ENCODE measurements at regions not wholly inside any gene's neighbourhood (a gene's known extent, or its start where the extent isn't known, plus 50 kb on each side); places are given as distances from the start of the nearest gene placed in this dataset.

- CTCF ChIA-PET, result interaction anchor here (0.6 to 1.3 kb wide), 3 partner anchors 11 to 998 kb away, joined by 3 to 4 read pairs (median 3); no protein-coding TSS in a partner anchor
Observed at GRCh38 chr6:27593200-27593818, 120.4 kb upstream of the ZNF184 start.

GRCh38 chr6:27592481-27593199 is 119.7 kb upstream of the ZNF184 start:
- H3K4me1 ChIP-seq, result no peaks in the 10 kb centered on the region; the same call in 2 of the 3 replicates
- WGBS (ENCODE audit: missing lambda C conversion rate), result 6% methylated on average over 22 of the region's 22 CpGs
- H3K9me3 ChIP-seq, result no peaks in the 10 kb centered on the region
- H3K4me3 ChIP-seq, result peak overlapping the region; percentile 61
- POLR2A ChIA-PET, result interaction anchor here (1.2 kb wide), 1 partner anchor 10 kb away, joined by 3 read pairs; no protein-coding TSS in a partner anchor
- CTCF ChIA-PET, result interaction anchor here (1.3 to 1.8 kb wide), 2 partner anchors 74 to 180 kb away, joined by 4 to 6 read pairs; no protein-coding TSS in a partner anchor
- DNase-seq (ENCODE audit: low read depth in 1 of 2, low spot score in 1 of 2) (peak; percentile 73 to 79), FAIRE-seq (no peak), ATAC-seq (peak; percentile 89 to 96)
- peak overlapping the region; percentile 93 for H3K4me2 ChIP-seq
- peak overlapping the region; percentile 23 to 64; a peak in 3 of 6 replicates for H3K27ac ChIP-seq
- TF ChIP-seq KDM5A (IDR thresholded peaks at IDR 0.05) (no peak), ESRRA (IDR thresholded peaks at IDR 0.05; ENCODE audit: borderline replicate concordance, low read length) (no peak), HOXB5 (CRISPR knock-in tag; IDR thresholded peaks at IDR 0.05) (0 out of 2 replicates have a peak, but pooled peaks have one; percentile 49), NR3C1 (IDR thresholded peaks at IDR 0.05) (no peak), GATA3 (IDR thresholded peaks at IDR 0.05; ENCODE audit: borderline replicate concordance) (peak; percentile 37; the same call in 1 of the 2 replicates), RFX5 (IDR thresholded peaks at IDR 0.05) (no peak), JUNB (IDR thresholded peaks at IDR 0.05) (no peak), RAD21 (conservative IDR thresholded peaks at IDR 0.05 in 1 of 2, IDR thresholded peaks at IDR 0.05 in 1 of 2) (no peak), SREBF2 (IDR thresholded peaks at IDR 0.05) (peak; percentile 69)
- TF ChIP-seq, protein P1, sequence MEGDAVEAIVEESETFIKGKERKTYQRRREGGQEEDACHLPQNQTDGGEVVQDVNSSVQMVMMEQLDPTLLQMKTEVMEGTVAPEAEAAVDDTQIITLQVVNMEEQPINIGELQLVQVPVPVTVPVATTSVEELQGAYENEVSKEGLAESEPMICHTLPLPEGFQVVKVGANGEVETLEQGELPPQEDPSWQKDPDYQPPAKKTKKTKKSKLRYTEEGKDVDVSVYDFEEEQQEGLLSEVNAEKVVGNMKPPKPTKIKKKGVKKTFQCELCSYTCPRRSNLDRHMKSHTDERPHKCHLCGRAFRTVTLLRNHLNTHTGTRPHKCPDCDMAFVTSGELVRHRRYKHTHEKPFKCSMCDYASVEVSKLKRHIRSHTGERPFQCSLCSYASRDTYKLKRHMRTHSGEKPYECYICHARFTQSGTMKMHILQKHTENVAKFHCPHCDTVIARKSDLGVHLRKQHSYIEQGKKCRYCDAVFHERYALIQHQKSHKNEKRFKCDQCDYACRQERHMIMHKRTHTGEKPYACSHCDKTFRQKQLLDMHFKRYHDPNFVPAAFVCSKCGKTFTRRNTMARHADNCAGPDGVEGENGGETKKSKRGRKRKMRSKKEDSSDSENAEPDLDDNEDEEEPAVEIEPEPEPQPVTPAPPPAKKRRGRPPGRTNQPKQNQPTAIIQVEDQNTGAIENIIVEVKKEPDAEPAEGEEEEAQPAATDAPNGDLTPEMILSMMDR (IDR thresholded peaks at IDR 0.05), result no peak
- TF ChIP-seq, protein P2, sequence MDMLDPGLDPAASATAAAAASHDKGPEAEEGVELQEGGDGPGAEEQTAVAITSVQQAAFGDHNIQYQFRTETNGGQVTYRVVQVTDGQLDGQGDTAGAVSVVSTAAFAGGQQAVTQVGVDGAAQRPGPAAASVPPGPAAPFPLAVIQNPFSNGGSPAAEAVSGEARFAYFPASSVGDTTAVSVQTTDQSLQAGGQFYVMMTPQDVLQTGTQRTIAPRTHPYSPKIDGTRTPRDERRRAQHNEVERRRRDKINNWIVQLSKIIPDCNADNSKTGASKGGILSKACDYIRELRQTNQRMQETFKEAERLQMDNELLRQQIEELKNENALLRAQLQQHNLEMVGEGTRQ (IDR thresholded peaks at IDR 0.05), result no peak
- TF ChIP-seq, protein P3, sequence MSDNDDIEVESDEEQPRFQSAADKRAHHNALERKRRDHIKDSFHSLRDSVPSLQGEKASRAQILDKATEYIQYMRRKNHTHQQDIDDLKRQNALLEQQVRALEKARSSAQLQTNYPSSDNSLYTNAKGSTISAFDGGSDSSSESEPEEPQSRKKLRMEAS (IDR thresholded peaks at IDR 0.05), result peak; percentile 64
- TF ChIP-seq, protein P4, sequence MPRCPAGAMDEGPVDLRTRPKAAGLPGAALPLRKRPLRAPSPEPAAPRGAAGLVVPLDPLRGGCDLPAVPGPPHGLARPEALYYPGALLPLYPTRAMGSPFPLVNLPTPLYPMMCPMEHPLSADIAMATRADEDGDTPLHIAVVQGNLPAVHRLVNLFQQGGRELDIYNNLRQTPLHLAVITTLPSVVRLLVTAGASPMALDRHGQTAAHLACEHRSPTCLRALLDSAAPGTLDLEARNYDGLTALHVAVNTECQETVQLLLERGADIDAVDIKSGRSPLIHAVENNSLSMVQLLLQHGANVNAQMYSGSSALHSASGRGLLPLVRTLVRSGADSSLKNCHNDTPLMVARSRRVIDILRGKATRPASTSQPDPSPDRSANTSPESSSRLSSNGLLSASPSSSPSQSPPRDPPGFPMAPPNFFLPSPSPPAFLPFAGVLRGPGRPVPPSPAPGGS (IDR thresholded peaks at IDR 0.05), result no peak
- TF ChIP-seq, protein P5, sequence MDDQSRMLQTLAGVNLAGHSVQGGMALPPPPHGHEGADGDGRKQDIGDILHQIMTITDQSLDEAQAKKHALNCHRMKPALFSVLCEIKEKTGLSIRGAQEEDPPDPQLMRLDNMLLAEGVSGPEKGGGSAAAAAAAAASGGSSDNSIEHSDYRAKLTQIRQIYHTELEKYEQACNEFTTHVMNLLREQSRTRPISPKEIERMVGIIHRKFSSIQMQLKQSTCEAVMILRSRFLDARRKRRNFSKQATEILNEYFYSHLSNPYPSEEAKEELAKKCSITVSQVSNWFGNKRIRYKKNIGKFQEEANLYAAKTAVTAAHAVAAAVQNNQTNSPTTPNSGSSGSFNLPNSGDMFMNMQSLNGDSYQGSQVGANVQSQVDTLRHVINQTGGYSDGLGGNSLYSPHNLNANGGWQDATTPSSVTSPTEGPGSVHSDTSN (IDR thresholded peaks at IDR 0.05), result 0 out of 2 replicates have a peak, but pooled peaks have one; percentile 24

More at GRCh38 chr6:27593200-27593818, 120.4 kb upstream of the ZNF184 start:
- no peaks in the 10 kb centered on the region for H3K9me3 ChIP-seq
- no peak overlapping the region for H3K27ac ChIP-seq
- H3K4me1 ChIP-seq, result no peaks in the 10 kb centered on the region; the same call in 2 of the 3 replicates
- H3K4me2 ChIP-seq, result peak overlapping the region; percentile 93
- no peak for DNase-seq (ENCODE audit: low read depth in 1 of 2, low spot score in 1 of 2)
- WGBS (ENCODE audit: missing lambda C conversion rate), result 56% methylated on average over 19 of the region's 19 CpGs
- ATAC-seq, result peak; percentile 39 to 52; a peak in 4 of 6 replicates
- H3K4me3 ChIP-seq, result peak overlapping the region; percentile 61
- no peak for FAIRE-seq
- no peak for TF ChIP-seq MYC (IDR thresholded peaks at IDR 0.05; ENCODE audit: borderline replicate concordance, low read length)
- TF ChIP-seq HOXB5 (CRISPR knock-in tag; IDR thresholded peaks at IDR 0.05), result no peak
- no peak for TF ChIP-seq CEBPB (IDR thresholded peaks at IDR 0.05)
- no peak for TF ChIP-seq JUN (IDR thresholded peaks at IDR 0.05)
- no peak for TF ChIP-seq RCOR1 (IDR thresholded peaks at IDR 0.05; ENCODE audit: low read depth, low read length)
- TF ChIP-seq ESRRA (IDR thresholded peaks at IDR 0.05; ENCODE audit: borderline replicate concordance, low read length), result no peak
- TF ChIP-seq ZC3H11A (IDR thresholded peaks at IDR 0.05), result no peak
- TF ChIP-seq, protein P4 (IDR thresholded peaks at IDR 0.05), result no peak
- no peak for TF ChIP-seq NFE2L2 (conservative IDR thresholded peaks at IDR 0.05; ENCODE audit: low read length)
- no peak for TF ChIP-seq NPAS2 (CRISPR knock-in tag; IDR thresholded peaks at IDR 0.05; ENCODE audit: borderline replicate concordance)
- TF ChIP-seq, protein P6, sequence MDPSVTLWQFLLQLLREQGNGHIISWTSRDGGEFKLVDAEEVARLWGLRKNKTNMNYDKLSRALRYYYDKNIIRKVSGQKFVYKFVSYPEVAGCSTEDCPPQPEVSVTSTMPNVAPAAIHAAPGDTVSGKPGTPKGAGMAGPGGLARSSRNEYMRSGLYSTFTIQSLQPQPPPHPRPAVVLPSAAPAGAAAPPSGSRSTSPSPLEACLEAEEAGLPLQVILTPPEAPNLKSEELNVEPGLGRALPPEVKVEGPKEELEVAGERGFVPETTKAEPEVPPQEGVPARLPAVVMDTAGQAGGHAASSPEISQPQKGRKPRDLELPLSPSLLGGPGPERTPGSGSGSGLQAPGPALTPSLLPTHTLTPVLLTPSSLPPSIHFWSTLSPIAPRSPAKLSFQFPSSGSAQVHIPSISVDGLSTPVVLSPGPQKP (IDR thresholded peaks at IDR 0.05; ENCODE audit: low read depth, low read length), result no peak
- no peak for TF ChIP-seq CHD4 (IDR thresholded peaks at IDR 0.05; ENCODE audit: borderline replicate concordance)
- no peak for TF ChIP-seq RFX5 (IDR thresholded peaks at IDR 0.05)
- no peak for TF ChIP-seq TP53 (CRISPR knock-in tag; IDR thresholded peaks at IDR 0.05)
- TF ChIP-seq, protein P3 (IDR thresholded peaks at IDR 0.05), result no peak
- no peak for TF ChIP-seq ZNF302 (CRISPR knock-in tag; IDR thresholded peaks at IDR 0.05)
- TF ChIP-seq EHMT2 (IDR thresholded peaks at IDR 0.05; ENCODE audit: low read depth), result no peak
- TF ChIP-seq, protein P5 (IDR thresholded peaks at IDR 0.05), result no peak
- TF ChIP-seq FOXS1 (CRISPR knock-in tag; IDR thresholded peaks at IDR 0.05), result no peak
- TF ChIP-seq RAD21 (conservative IDR thresholded peaks at IDR 0.05 in 1 of 2, IDR thresholded peaks at IDR 0.05 in 1 of 2), result no peak
- POLR2A ChIA-PET, result no interaction called here
